ENCODE measurements at regions not wholly inside any gene's neighbourhood (a gene's known extent, or its start where the extent isn't known, plus 50 kb on each side); places are given as distances from the start of the nearest gene placed in this dataset.
"Not testable (repeated sequence)": the region's sequence is repeated elsewhere in the genome, so short reads cannot be mapped to it uniquely, and the experiment has no call there.

GRCh38 chr9:41606961-41607547 lies 417.9 kb upstream of the ZNG1F start:
- not testable (repeated sequence) for ATAC-seq

GRCh38 chr9:41565572-41565971 lies 376.5 kb upstream of the ZNG1F start:
- ATAC-seq = not testable (repeated sequence)

All from SK-N-SH treated with all-trans-retinoic acid at 6 μM for 48 hours (cell line).